Caco-2 (cell line): ENCODE measurements at regions not wholly inside any gene's neighbourhood (a gene's known extent, or its start where the extent isn't known, plus 50 kb on each side); places are given as distances from the start of the nearest gene placed in this dataset.

ENCODE experiments used
- BruUV-seq: library from RNA; stranded (reverse); fragments of 400-500 nt; replicated peaks from 2 replicates; lab custom pipeline; 2021; lab: Mats Ljungman, UMichigan
- CTCF ChIA-PET: fragments of 300-600 bp; sonication (Branson Sonifier 250); formaldehyde crosslinking; loops from one replicate; lab custom pipeline; 2022; ENCODE audit warnings: antibody characterized with exemption; lab: Charles Lee
- POLR2A ChIA-PET: fragments of 300-600 bp; sonication (Branson Sonifier 250); formaldehyde crosslinking; loops from one replicate; lab custom pipeline; 2022; ENCODE audit warnings: antibody characterized with exemption; lab: Charles Lee
- DNase-seq, 2 experiments: peaks; one replicate each; pipeline versions ENCODE4 v3.0.0 to v3.0.0-alpha.2; 2020 to 2022
- H3K27me3 ChIP-seq: replicated peaks from 2 replicates; pipeline ENCODE4 v1.6.0; 2011; ENCODE audit warnings: low read length; ENCODE audit not compliant: control insufficient read depth, insufficient read depth
- H3K36me3 ChIP-seq: 2 replicates; pipeline ENCODE4 v1.5.1; 2011; ENCODE audit warnings: low read length; ENCODE audit not compliant: control insufficient read depth, insufficient read depth
- H3K4me1 ChIP-seq: fragments of 250-450 bp; sonication (Bioruptor Pico); 2 replicates; pipeline ENCODE4 v1.5.1; 2020; ENCODE audit warnings: mild to moderate bottlenecking
- H3K4me3 ChIP-seq: 2 replicates; pipeline ENCODE4 v1.5.1; 2011; ENCODE audit warnings: low read depth, mild to moderate bottlenecking, control low read depth, low read length
- H3K9me3 ChIP-seq: fragments of 250-450 bp; sonication (Bioruptor Pico); 2 replicates; pipeline ENCODE4 v1.5.1; 2020; ENCODE audit warnings: mild to moderate bottlenecking, moderate library complexity
- H3K27ac Mint-ChIP-seq: one replicate; pipeline ENCODE4 v1.8.0; 2022; ENCODE audit warnings: mixed read lengths; ENCODE audit not compliant: unreplicated experiment
- H3K27me3 Mint-ChIP-seq: one replicate; pipeline ENCODE4 v1.8.0; 2022; ENCODE audit warnings: mixed read lengths; ENCODE audit not compliant: insufficient read depth, unreplicated experiment
- H3K36me3 Mint-ChIP-seq: one replicate; pipeline ENCODE4 v1.8.0; 2022; ENCODE audit warnings: mild to moderate bottlenecking, mixed read lengths; ENCODE audit not compliant: insufficient read depth, unreplicated experiment
- H3K4me1 Mint-ChIP-seq: one replicate; pipeline ENCODE4 v1.8.0; 2022; ENCODE audit warnings: low read depth, mixed read lengths; ENCODE audit not compliant: unreplicated experiment
- H3K4me3 Mint-ChIP-seq: one replicate; pipeline ENCODE4 v1.8.0; 2022; ENCODE audit warnings: mild to moderate bottlenecking, moderate library complexity, mixed read lengths; ENCODE audit not compliant: unreplicated experiment
- H3K9me3 Mint-ChIP-seq: one replicate; pipeline ENCODE4 v1.8.0; 2022; ENCODE audit warnings: mixed read lengths; ENCODE audit not compliant: unreplicated experiment
- intact Hi-C: fragments of 100-400 bp; cut with micrococcal nuclease; formaldehyde crosslinking; loops from one replicate; pipeline ENCODE4 v1.10.0; 2022; ENCODE audit not compliant: unreplicated experiment
- TF ChIP-seq, protein P1 (sequence below), 2 experiments: fragments of 200-600 bp in 1 of 2; IDR thresholded peaks; 1 replicate in 1 of 2; 2 replicates in 1 of 2; pipeline versions ENCODE4 v1.5.1 to v1.8.0; 2011 to 2022; ENCODE audit warnings: antibody characterized with exemption in 1 of 2, control low read depth in 1 of 2, inconsistent platforms in 1 of 2, low read depth in 1 of 2, low read length in 1 of 2, mild to moderate bottlenecking in 1 of 2, moderate library complexity in 1 of 2; ENCODE audit not compliant: insufficient read depth in 1 of 2, severe bottlenecking in 1 of 2, unreplicated experiment in 1 of 2

DNA sequence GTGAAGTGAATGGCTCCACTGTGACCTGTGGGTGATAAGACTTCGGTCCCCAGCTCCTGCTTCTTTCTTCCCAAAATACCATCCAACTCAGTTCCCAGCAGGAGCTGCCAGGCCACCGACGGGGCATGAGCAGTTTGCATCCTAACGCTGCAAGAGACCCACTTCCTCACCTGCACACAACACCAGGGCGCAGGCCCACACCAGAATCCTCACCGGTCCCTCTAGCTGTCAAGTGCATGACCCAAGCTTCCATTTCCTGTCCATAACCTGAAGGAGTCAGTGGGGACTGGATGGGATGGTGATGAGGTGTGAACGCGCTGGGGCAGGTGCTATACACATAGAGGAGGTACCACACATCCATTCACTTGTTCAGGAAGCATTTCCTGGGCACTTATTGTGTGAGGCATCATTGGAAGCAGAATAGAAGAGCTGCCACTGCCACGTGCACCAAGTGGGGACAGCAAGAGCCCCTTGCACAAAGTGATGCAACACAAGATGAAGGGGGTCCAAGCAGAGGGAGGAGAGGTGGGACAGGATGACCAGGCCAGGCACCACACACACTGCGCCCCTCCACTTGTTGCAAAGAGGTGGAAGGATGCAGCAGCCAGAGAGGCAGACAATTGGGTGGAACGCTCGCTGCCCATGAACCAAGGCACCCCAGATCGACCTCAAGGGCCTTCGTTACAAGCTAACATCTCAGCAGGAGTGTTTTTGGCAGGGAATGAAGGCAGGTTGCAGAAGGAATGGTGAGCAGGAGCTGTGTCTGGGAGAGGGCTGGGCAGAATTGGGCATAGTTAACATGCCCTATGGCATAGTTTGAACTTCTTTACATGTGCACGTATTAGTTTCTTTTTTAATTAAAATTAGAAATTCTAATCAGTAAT lies 605.8 kb upstream of the MGMT start:
- no peaks in the 10 kb centered on the region for H3K4me1 Mint-ChIP-seq
- no peak overlapping the region for H3K4me3 ChIP-seq
- no peaks in the 10 kb centered on the region for H3K36me3 Mint-ChIP-seq
- TF ChIP-seq, protein P1, sequence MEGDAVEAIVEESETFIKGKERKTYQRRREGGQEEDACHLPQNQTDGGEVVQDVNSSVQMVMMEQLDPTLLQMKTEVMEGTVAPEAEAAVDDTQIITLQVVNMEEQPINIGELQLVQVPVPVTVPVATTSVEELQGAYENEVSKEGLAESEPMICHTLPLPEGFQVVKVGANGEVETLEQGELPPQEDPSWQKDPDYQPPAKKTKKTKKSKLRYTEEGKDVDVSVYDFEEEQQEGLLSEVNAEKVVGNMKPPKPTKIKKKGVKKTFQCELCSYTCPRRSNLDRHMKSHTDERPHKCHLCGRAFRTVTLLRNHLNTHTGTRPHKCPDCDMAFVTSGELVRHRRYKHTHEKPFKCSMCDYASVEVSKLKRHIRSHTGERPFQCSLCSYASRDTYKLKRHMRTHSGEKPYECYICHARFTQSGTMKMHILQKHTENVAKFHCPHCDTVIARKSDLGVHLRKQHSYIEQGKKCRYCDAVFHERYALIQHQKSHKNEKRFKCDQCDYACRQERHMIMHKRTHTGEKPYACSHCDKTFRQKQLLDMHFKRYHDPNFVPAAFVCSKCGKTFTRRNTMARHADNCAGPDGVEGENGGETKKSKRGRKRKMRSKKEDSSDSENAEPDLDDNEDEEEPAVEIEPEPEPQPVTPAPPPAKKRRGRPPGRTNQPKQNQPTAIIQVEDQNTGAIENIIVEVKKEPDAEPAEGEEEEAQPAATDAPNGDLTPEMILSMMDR (IDR thresholded peaks at IDR 0.05; ENCODE audit: insufficient read depth in 1 of 2, low read depth in 1 of 2, low read length in 1 of 2, severe bottlenecking in 1 of 2, unreplicated experiment in 1 of 2): no peak
- no peak overlapping the region for H3K27ac Mint-ChIP-seq
- H3K27me3 ChIP-seq: no peaks in the 10 kb centered on the region
- H3K4me3 Mint-ChIP-seq: no peak overlapping the region
- no peaks in the 10 kb centered on the region for H3K36me3 ChIP-seq
- BruUV-seq: no TSS peak
- no peaks in the 10 kb centered on the region for H3K4me1 ChIP-seq
- no peaks in the 10 kb centered on the region for H3K9me3 ChIP-seq
- no peaks in the 10 kb centered on the region for H3K9me3 Mint-ChIP-seq
- H3K27me3 Mint-ChIP-seq: peaks cover 23% of the 10 kb centered on the region
- no peak for DNase-seq
- ChIA-PET CTCF (no interaction called here), POLR2A (no interaction called here)
- intact Hi-C loops: loop anchor here (10.0 kb wide), 1 partner anchor 596 kb away; no protein-coding TSS in a partner anchor

- POLR2A ChIA-PET: no interaction called here
- CTCF ChIA-PET: no interaction called here
These were observed 603.6 kb upstream of the MGMT start for GRCh38 chr10:128863411-128863810.

DNA sequence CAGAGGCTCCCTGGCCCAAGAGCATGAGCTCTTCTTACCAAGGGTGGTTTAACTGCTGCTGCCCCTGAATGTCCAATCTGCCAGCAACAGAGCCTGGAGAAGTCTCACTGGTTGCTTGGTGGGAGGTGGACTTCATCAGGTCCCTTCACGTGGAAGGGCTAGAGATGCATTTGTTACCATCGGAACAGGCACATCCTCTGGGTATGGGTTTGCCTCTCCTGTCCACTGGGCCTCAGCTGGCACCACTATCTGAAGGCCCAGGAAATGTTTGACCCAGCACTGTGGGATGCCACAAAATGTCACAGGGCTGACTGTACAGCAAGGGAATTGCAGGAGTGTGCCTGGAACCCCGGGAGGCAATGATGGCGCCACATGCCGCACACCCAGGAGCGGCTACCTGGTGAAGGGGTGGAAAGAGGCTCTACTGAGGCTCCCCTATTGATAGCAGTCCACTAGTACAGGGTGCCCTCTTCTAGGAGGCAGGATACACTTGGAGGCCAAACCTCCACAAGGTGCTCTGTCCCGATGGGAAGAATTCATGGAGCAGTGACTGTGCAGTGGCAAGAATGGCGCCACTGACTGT lies 603.1 kb upstream of the MGMT start:
- TF ChIP-seq, protein P1 (IDR thresholded peaks at IDR 0.05; ENCODE audit: insufficient read depth in 1 of 2, low read depth in 1 of 2, low read length in 1 of 2, severe bottlenecking in 1 of 2, unreplicated experiment in 1 of 2): no peak
- Mint-ChIP-seq H3K4me1 (no peaks in the 10 kb centered on the region), H3K9me3 (no peaks in the 10 kb centered on the region), H3K36me3 (no peaks in the 10 kb centered on the region), H3K27me3 (peaks cover 25% of the 10 kb centered on the region), H3K4me3 (no peak overlapping the region), H3K27ac (no peak overlapping the region)
- intact Hi-C loops: loop anchor here (10.0 kb wide), 1 partner anchor 599 kb away; no protein-coding TSS in a partner anchor
- Histone ChIP-seq H3K36me3 (no peaks in the 10 kb centered on the region), H3K27me3 (no peaks in the 10 kb centered on the region), H3K4me3 (no peak overlapping the region), H3K4me1 (no peaks in the 10 kb centered on the region), H3K9me3 (no peaks in the 10 kb centered on the region)
- no TSS peak for BruUV-seq
- ChIA-PET POLR2A (no interaction called here), CTCF (no interaction called here)
- no peak for DNase-seq

More at GRCh38 chr10:128863411-128863810, 603.6 kb upstream of the MGMT start:
- intact Hi-C loops: loop anchor here (10.0 kb wide), 1 partner anchor 599 kb away; no protein-coding TSS in a partner anchor
- H3K27me3 Mint-ChIP-seq: peaks cover 29% of the 10 kb centered on the region
- no peaks in the 10 kb centered on the region for H3K36me3 Mint-ChIP-seq
- TF ChIP-seq, protein P1 (IDR thresholded peaks at IDR 0.05; ENCODE audit: insufficient read depth in 1 of 2, low read depth in 1 of 2, low read length in 1 of 2, severe bottlenecking in 1 of 2, unreplicated experiment in 1 of 2): no peak
- no peak overlapping the region for H3K4me3 Mint-ChIP-seq
- H3K27me3 ChIP-seq: no peaks in the 10 kb centered on the region
- H3K9me3 Mint-ChIP-seq: no peaks in the 10 kb centered on the region
- no TSS peak for BruUV-seq
- no peaks in the 10 kb centered on the region for H3K4me1 ChIP-seq
- H3K9me3 ChIP-seq: no peaks in the 10 kb centered on the region
- no peak for DNase-seq
- no peaks in the 10 kb centered on the region for H3K4me1 Mint-ChIP-seq
- no peaks in the 10 kb centered on the region for H3K36me3 ChIP-seq
- no peak overlapping the region for H3K4me3 ChIP-seq
- no peak overlapping the region for H3K27ac Mint-ChIP-seq
